ENCODE measurements at regions not wholly inside any gene's neighbourhood (a gene's known extent, or its start where the extent isn't known, plus 50 kb on each side); places are given as distances from the start of the nearest gene placed in this dataset.

DNA sequence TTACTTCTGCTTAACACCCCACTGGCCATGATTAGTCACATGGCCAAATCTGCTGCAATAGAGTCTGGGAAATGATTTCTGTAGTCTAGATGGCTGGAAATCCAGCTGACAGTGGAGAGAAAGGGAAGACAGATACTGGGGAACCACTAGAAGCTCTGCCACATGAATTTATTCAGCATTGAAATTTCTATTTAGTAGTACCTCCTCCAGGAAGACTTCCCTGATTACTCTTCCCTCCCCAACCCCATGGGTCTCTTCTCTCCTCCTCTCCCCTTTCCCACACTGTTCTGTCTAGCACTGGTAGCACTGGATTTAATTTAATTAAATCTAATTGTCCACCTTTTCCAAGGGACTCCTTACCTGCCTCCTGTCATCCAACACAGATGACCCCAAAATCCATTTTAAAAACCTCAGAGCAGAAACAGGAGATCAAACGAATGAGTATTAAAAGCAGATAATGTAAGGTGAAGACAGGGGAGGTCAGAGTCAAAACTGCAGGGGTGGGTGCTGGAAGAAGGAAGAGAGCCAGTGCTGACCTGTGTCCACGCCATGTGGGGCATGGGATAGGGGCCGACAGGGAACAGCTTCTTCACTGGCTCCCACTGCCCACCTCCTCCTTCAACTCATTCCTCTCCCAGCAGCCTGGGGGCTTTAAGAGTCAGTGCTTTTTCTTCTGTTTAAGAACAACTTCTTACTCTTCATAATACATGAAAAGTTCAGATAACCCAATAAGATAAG, 169.2 kb upstream of the HS6ST1 start:
- TF ChIP-seq, protein P1, sequence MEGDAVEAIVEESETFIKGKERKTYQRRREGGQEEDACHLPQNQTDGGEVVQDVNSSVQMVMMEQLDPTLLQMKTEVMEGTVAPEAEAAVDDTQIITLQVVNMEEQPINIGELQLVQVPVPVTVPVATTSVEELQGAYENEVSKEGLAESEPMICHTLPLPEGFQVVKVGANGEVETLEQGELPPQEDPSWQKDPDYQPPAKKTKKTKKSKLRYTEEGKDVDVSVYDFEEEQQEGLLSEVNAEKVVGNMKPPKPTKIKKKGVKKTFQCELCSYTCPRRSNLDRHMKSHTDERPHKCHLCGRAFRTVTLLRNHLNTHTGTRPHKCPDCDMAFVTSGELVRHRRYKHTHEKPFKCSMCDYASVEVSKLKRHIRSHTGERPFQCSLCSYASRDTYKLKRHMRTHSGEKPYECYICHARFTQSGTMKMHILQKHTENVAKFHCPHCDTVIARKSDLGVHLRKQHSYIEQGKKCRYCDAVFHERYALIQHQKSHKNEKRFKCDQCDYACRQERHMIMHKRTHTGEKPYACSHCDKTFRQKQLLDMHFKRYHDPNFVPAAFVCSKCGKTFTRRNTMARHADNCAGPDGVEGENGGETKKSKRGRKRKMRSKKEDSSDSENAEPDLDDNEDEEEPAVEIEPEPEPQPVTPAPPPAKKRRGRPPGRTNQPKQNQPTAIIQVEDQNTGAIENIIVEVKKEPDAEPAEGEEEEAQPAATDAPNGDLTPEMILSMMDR (conservative IDR thresholded peaks at IDR 0.05; ENCODE audit: low read length): no peak
- no peak overlapping the region for H3K4me3 ChIP-seq (ENCODE audit: low read length)
- DNase-seq (ENCODE audit: low read depth): no peak

DNA sequence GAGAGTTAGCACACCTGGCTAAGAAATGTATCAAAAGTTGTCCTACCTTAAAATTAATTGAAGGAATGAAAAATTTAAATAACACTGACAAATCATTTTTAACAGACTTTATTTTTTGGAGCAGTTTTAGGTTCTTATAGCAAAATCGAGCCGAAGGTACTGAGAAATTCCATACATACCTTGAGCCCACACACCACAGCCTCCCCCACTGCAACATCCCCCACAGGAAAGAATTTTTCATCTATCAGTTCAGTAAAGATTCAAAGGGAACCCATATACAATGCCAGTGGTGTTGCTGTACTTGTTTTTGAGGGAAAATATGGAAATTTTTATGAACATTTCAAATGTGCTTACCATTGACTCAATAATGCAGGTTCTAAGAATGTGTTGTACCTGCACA, 169.8 kb upstream of the HS6ST1 start:
- no peak overlapping the region for H3K4me3 ChIP-seq (ENCODE audit: low read length)
- TF ChIP-seq, protein P1 (conservative IDR thresholded peaks at IDR 0.05; ENCODE audit: low read length): no peak
- no peak for DNase-seq (ENCODE audit: low read depth)

DNA sequence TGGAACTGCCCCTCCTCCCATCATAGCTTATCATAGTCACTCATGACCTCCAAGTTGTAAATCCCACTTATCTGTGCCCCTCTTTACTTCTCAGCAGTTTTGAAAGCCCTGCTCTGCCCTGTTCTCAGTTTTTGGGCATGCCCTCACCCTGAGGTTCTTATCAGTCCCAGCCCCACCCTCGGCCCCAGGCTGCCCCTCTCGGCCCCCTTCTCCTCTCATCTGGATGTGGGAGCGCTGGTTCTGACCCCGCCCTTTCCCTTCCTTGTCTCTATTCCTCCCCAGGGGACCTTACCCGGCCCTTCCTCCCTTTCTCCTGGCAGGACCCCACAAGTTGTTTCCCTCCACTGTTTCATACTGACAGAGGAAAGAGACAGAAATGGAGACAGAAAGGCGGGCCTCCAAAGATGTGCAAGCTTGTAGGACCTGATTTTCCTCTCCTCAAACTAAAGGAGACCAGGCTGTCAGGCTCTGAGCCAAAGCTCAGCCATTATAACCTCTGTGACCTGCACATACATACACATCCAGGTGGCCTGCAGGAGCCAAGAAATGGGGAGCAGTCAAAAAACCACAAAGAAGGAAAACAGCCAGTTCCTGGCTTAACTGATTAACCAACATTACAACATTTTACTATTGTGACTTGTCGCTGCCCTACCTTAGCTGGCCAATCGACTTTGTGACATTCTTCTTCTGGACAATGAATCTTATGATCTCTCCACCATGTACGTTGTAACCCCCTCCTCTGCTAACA, 171.0 kb upstream of the HS6ST1 start:
- TF ChIP-seq, protein P1 (conservative IDR thresholded peaks at IDR 0.05; ENCODE audit: low read length): no peak
- DNase-seq (ENCODE audit: low read depth): no peak

DNA sequence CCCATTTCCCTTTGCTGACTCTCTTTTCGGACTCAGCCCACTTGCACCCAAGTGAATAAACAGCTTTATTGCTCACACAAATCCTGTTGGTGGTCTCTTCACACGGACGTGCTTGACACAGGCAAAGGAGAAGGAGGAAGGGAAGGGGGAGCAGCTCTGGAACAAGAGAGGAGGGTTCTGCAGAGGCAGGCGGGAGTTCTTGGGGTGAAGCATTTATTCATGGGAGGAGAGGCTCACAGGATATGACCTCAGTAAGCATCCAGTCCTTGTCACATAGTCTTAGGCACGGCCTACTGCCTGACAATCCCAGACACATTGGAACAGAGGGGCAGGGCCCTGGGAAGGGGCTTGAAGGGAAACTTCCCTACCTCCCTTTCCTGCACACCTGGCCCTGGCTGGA, 171.7 kb upstream of the HS6ST1 start:
- H3K4me3 ChIP-seq (ENCODE audit: low read length): no peak overlapping the region
- DNase-seq (ENCODE audit: low read depth): no peak
- TF ChIP-seq, protein P1 (conservative IDR thresholded peaks at IDR 0.05; ENCODE audit: low read length): no peak

More for the DNA sequence above, 171.0 kb upstream of the HS6ST1 start:
- H3K4me3 ChIP-seq (ENCODE audit: low read length): no peak overlapping the region

DNA sequence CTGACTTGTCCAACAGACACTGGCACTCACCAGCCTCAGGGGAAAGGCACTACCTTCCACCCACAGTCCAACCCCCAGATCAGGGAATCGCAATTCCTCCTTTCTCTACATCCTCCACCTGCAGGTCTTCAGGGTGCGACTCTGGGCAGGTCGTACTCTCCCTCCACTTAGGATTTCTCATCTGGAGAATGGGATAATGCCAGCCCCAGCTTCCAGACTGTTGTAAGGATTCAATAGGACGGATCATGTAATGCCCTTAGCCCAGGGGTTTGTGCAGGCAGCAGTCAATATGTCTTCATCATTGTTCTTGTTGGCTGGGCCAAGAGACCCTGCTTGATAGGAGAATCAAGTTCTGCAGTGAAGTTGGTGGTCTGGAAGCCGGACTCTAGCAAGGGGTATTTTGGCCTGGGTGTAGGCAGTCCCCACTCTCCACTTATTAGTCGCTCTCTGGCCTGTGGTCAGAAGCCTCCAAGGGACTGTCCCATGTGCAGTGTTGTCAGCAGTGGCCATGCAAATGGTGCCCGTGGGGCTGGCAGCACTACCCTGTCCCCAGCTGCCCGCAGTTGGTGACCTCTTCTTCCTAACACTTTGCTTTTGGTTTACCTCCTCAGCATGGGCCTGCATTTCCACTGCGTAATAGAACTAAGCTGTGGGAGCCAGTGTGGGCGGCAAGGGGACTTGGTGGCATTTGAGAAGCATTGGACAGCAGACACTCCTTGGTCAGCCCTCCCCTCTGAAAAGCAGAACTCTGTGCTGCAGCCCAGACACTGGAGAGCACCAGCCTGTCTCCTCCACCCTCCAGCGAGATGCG, 172.4 kb upstream of the HS6ST1 start:
- TF ChIP-seq, protein P1 (conservative IDR thresholded peaks at IDR 0.05; ENCODE audit: low read length): no peak
- no peak for DNase-seq (ENCODE audit: low read depth)
- H3K4me3 ChIP-seq (ENCODE audit: low read length): no peak overlapping the region

DNA sequence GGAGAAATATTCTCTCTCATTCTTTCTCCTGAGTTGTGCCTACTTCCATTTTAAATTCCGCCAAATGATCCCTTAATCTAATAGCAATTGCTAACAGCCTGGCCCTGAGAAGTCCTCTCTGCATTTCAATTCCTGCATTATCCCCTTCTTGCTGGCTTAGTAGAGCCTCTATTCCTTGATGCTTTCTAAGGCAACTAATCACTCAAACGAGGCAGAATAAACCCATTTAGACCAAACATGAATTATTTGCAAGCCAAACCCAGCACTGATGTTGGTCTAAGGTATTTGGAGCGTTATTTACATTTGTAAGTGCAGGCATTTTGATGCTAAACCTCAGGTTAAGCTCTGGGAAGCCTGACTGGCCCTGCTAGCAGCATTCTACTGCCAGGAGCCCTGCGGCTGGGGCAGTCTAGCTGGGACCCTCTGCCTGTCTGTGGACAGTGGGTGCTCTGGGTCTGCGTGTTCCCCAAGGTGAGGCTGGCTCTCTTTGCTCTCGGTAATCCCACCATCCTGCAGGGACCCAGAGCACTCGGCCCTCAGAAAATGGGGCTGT, 173.1 kb upstream of the HS6ST1 start:
- no peak overlapping the region for H3K4me3 ChIP-seq (ENCODE audit: low read length)
- no peak for DNase-seq (ENCODE audit: low read depth)
- TF ChIP-seq, protein P1 (conservative IDR thresholded peaks at IDR 0.05; ENCODE audit: low read length): no peak

All from AG10803 (cell line).